Muscle of leg (tissue), 3 donors: ENCODE measurements at regions not wholly inside any gene's neighbourhood (a gene's known extent, or its start where the extent isn't known, plus 50 kb on each side); places are given as distances from the start of the nearest gene placed in this dataset.

Source experiments
- DNase-seq: peaks from one replicate; pipeline ENCODE4 v3.0.0; 2013
- H3K27ac ChIP-seq: one replicate; pipeline ENCODE4 v1.5.1; 2013; ENCODE audit warnings: mild to moderate bottlenecking, low read length, control low read depth
- H3K27me3 ChIP-seq: one replicate; pipeline ENCODE4 v1.6.1; 2013; ENCODE audit warnings: low read length; ENCODE audit not compliant: control insufficient read depth, insufficient read depth
- H3K36me3 ChIP-seq: one replicate; pipeline ENCODE4 v1.6.1; 2013; ENCODE audit warnings: low read length; ENCODE audit not compliant: control insufficient read depth, insufficient read depth
- H3K4me1 ChIP-seq: one replicate; pipeline ENCODE4 v1.6.1; 2013; ENCODE audit warnings: low read length; ENCODE audit not compliant: control insufficient read depth, insufficient read depth
- H3K4me3 ChIP-seq: one replicate; pipeline ENCODE4 v1.5.1; 2013; ENCODE audit warnings: low read length, control low read depth
- H3K9me3 ChIP-seq: replicated peaks from 2 replicates; pipeline ENCODE4 v1.6.1; 2013; ENCODE audit warnings: low read depth, low read length; ENCODE audit not compliant: control insufficient read depth
- WGBS: methylation state at CpG from one replicate; pipeline ENCODE4 v1.1.5; 2013; ENCODE audit warnings: missing lambda C conversion rate; ENCODE audit not compliant: insufficient coverage; 5-methylcytosine and 5-hydroxymethylcytosine counted together

DNA sequence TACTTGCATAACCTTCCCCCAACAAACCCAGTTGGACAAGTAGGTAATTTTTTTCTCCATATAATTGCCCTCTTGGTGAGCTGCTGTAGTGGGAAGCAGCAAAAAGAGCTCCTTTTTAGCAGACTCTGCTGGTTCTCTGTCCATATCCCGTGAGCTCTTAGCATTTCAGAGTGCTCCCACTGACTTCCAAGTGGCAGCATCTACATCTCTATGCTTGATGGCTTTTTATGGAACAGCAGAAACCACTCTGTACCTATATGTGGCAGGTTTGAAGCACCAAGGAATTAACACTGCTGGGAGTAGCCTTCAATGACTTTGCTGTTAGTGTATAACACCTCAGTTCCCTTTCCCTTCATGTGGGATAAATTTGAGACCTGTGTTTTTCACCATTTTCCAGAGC is 168.4 kb upstream of the NHS start:
- Histone ChIP-seq H3K4me1 (no peaks in the 10 kb centered on the region), H3K27me3 (peaks cover 12% of the 10 kb centered on the region), H3K27ac (no peak overlapping the region), H3K36me3 (no peaks in the 10 kb centered on the region), H3K9me3 (no peaks in the 10 kb centered on the region), H3K4me3 (no peak overlapping the region)
- no peak for DNase-seq
- no CpG with 5 or more reads among the region's 1 CpG for WGBS

DNA sequence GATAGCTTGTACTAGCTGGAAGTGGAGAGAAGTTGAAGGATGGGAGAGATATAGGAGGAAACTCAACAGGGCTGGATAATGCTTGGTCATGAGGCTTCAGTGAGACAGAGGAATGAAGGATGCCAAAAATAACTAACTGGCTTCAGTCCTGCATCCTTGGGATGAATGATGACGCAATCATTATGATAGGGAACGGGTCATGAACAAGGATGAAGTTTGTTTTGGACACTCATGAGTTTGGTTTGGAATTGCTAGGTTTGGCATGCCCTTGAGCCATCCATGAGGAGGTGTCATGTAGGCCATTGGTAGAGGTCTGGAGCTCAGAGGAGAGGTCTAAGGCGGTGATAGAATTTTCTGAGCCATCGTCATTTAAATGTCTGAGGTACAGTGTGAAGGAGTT is 160.0 kb upstream of the NHS start:
- DNase-seq, result no peak
- no peaks in the 10 kb centered on the region for H3K9me3 ChIP-seq
- WGBS, result 86% methylated on average over 4 of the region's 4 CpGs

DNA sequence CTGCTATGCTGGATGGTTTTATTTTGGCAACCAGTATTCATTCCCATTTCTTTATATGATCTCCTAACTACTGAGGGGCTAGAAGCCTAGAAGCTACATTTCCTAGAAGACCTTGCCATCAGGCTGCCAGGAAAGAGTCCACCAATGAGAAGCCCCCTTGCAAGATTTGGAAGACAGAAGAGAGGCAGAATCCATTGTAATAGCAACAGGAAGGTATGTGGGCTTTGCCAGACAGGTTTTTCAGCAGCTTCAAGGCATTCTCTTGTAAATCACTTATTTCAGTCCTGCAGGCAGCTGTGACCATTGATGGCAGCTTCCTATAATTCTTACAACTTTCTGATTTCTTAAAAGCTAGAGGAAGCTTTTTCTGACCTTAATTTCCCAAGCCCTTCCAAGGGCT is 148.3 kb upstream of the NHS start:
- H3K9me3 ChIP-seq, result no peaks in the 10 kb centered on the region
- H3K4me3 ChIP-seq, result no peak overlapping the region
- no peaks in the 10 kb centered on the region for H3K36me3 ChIP-seq
- H3K4me1 ChIP-seq, result no peaks in the 10 kb centered on the region
- no peak for DNase-seq
- H3K27me3 ChIP-seq, result peaks cover 7% of the 10 kb centered on the region
- H3K27ac ChIP-seq, result no peak overlapping the region

More for the DNA sequence above, 160.0 kb upstream of the NHS start:
- Histone ChIP-seq H3K4me3 (no peak overlapping the region), H3K4me1 (no peaks in the 10 kb centered on the region), H3K27ac (no peak overlapping the region), H3K27me3 (peaks cover 17% of the 10 kb centered on the region), H3K36me3 (no peaks in the 10 kb centered on the region)

DNA sequence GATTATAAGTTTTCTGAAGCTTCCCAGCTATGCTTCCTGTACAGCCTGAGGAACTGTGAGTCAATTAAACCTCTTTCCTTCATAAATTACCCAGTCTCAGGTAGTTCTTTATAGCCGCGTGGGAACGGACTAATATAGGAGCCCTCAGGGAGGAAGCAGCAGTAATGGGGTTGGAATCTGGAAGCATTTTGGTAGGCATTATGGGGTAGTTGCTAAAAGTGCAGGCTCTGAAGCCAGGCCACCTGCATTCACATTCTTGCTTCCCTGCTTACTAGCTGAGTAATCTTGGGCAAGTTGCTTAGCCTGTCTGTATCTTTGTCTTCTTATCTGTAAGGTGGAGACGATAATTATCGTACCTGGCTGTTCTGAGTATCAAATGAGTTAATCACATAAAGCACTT is 137.9 kb upstream of the NHS start:
- Histone ChIP-seq H3K36me3 (no peaks in the 10 kb centered on the region), H3K27ac (no peak overlapping the region), H3K27me3 (peaks cover 14% of the 10 kb centered on the region), H3K4me3 (no peak overlapping the region), H3K9me3 (no peaks in the 10 kb centered on the region), H3K4me1 (no peaks in the 10 kb centered on the region)
- WGBS, result no CpG with 5 or more reads among the region's 5 CpGs
- DNase-seq, result no peak

DNA sequence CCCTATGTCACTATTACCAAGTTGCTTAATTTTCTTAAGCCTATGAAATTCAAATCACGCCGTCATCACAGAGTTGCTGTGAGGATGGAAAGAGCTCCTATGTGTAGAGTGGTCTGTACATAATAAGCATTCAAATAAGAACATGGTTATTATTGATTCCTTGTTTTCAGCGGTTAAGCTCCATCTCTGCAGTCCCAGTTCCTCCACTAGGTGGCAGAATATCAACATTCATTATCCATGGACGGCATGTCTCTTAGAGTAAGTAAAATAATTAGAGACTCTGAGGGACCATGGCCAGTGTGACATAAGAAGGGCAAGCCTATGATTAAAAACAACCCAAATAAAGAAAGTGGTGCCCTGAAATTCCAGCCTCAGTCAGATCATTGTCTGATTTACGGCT is 132.5 kb upstream of the NHS start:
- Histone ChIP-seq H3K9me3 (no peaks in the 10 kb centered on the region), H3K27ac (no peak overlapping the region), H3K4me3 (no peak overlapping the region), H3K4me1 (no peaks in the 10 kb centered on the region), H3K36me3 (no peaks in the 10 kb centered on the region), H3K27me3 (peaks cover 15% of the 10 kb centered on the region)
- DNase-seq, result peak; percentile 67
- 50% methylated on average over 1 of the region's 5 CpGs for WGBS

DNA sequence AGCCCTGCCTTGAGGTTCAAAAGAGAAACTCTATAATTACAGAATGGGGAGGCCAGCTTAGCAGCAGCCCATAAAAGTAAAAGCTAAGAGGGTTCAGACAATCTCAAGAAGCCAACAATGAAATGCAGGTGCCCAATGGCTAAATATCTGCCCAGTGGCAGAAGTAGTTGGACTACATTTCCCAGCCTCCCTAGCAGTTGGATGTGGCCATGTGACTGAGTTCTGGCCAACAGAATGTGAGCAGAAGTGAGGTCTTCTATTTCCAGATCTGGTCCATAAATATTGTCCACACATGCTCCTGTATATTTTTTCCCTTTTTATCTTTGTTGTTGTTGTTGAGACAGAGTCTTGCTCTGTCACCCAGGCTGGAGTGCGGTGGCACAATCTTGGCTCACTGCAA is 127.9 kb upstream of the NHS start:
- no peaks in the 10 kb centered on the region for H3K4me1 ChIP-seq
- no peak for DNase-seq
- no peaks in the 10 kb centered on the region for H3K9me3 ChIP-seq
- no peaks in the 10 kb centered on the region for H3K36me3 ChIP-seq
- no peak overlapping the region for H3K4me3 ChIP-seq
- H3K27ac ChIP-seq, result no peak overlapping the region
- 100% methylated on average over 1 of the region's 1 CpG for WGBS
- H3K27me3 ChIP-seq, result peaks cover 4% of the 10 kb centered on the region

DNA sequence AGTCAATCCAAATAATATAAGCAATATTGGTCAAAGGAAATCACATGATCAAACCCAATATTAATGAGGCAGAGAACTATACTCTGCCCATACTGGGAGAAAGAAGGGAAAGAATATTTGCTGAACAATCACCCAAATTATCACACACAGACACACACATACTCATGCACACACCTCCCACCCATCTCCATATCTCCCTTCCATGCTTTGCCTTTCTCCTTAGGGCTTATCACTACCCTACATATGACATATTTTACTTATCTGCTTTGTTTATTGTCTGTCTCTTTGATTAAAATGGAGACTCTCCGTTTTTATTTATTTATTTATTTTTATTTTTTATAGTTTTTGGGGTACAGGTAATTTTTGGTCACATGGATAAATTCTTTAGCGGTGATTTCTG is 112.9 kb upstream of the NHS start:
- Histone ChIP-seq H3K9me3 (peaks cover 4% of the 10 kb centered on the region), H3K27me3 (peaks cover 1% of the 10 kb centered on the region), H3K36me3 (no peaks in the 10 kb centered on the region), H3K4me1 (no peaks in the 10 kb centered on the region), H3K4me3 (no peak overlapping the region), H3K27ac (no peak overlapping the region)
- no CpG with 5 or more reads among the region's 2 CpGs for WGBS
- DNase-seq, result no peak

DNA sequence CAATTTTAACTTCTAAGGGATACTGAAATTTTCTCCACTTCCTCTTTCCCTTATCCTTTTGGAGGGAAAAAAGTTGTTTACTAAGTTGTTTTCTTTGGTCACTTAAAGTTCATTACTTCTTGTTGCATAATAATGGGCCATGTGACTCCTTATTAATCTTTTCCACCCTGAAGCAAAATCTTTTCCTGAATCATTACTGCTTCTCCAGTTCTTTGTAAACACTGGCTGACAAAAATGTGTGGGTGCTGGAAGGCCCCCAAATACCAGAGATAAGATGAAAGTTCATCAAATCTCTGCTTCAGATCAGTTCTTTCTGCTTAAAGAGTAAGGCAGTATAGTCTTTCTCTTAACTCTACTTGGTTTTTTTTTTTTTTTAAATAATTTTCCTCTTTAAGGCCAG is 108.9 kb upstream of the NHS start:
- Histone ChIP-seq H3K4me1 (no peaks in the 10 kb centered on the region), H3K27me3 (peaks cover 8% of the 10 kb centered on the region), H3K27ac (no peak overlapping the region), H3K9me3 (peaks cover 4% of the 10 kb centered on the region), H3K36me3 (no peaks in the 10 kb centered on the region), H3K4me3 (no peak overlapping the region)
- DNase-seq, result peak; percentile 1

DNA sequence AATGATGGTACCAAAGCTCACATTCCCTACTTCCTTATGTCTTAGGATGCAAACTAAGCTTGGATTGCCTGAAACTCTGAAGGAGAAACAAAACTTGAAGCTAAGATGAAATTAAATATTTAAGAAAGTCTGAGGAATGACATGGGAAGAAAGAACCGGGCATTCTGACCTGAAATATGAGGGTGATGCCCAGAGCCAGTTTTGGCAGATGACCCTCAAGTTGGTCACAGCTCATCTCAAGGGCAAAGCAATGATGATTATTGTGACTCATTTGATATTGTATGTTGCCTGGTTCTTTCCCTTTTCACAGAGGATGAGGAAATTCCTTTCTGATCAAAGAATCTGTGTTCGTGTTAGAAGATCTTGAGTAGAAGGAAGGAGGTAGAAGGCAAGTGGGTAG is 96.0 kb upstream of the NHS start:
- H3K27ac ChIP-seq, result no peak overlapping the region
- DNase-seq, result no peak
- no peaks in the 10 kb centered on the region for H3K4me1 ChIP-seq
- H3K36me3 ChIP-seq, result no peaks in the 10 kb centered on the region
- no peak overlapping the region for H3K4me3 ChIP-seq
- peaks cover 26% of the 10 kb centered on the region for H3K27me3 ChIP-seq
- WGBS, result 50% methylated on average over 1 of the region's 2 CpGs
- H3K9me3 ChIP-seq, result no peaks in the 10 kb centered on the region

DNA sequence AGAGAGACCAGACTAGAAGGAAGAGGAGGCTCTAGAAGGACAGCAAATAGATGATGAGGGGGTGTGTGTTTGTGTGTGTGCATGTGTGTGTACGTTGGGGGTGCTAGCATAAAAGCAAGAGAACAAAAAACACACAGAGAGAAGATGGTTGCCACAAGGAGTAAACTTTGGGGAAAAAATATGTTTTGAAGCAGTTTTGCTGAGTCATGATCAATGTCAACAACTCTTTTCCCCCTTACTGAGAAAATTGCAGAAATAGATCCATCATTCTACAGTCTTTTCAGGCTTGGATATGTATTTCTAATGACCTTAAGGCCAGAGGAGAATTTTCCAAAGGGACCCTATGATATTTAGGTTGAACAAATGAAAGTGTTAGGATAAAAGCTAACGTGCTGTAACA is 89.0 kb upstream of the NHS start:
- WGBS, result 43% methylated on average over 1 of the region's 2 CpGs
- Histone ChIP-seq H3K4me3 (no peak overlapping the region), H3K27ac (no peak overlapping the region), H3K27me3 (peaks cover 33% of the 10 kb centered on the region), H3K9me3 (no peaks in the 10 kb centered on the region), H3K4me1 (no peaks in the 10 kb centered on the region), H3K36me3 (no peaks in the 10 kb centered on the region)
- no peak for DNase-seq

DNA sequence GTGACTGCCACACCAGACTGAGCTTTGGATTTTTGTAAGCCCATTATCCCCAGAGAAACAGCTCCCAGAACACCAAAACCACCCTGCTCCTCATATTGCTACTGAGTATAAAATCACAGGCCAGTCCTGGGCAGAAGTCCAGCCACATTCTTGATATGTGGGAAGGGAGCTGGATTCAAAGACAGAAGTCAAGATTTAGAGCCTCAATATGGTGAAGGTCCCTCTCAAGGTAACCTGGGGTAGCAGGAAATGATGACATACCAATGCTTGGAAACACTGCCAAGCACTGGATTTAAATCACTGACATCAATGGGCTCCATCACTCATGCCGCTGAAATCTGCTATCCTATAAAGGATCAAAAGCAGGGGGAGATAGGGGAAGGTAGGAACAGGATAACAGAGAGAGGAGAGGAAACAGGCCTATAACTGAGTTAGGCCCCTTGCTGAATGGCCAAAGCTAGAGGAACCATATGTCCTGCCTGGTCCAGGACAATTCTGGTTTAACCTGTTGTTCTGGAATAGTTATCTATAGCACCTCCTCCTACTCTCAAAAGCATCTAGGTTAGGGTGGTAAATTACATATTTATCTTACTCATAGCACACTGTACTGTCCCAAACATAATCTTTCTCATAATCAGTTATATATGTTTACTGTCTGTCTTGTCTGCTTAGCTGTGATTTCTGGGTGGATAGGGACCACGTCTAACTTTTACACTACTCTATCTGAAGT is 83.7 kb upstream of the NHS start:
- H3K4me3 ChIP-seq, result no peak overlapping the region
- no peaks in the 10 kb centered on the region for H3K36me3 ChIP-seq
- peak; percentile 4 for DNase-seq
- H3K4me1 ChIP-seq, result no peaks in the 10 kb centered on the region
- peaks cover 34% of the 10 kb centered on the region for H3K27me3 ChIP-seq
- WGBS, result no CpG with 5 or more reads among the region's 2 CpGs
- H3K27ac ChIP-seq, result no peak overlapping the region
- no peaks in the 10 kb centered on the region for H3K9me3 ChIP-seq
